ENCODE measurements at regions not wholly inside any gene's neighbourhood (a gene's known extent, or its start where the extent isn't known, plus 50 kb on each side); places are given as distances from the start of the nearest gene placed in this dataset.

DNA sequence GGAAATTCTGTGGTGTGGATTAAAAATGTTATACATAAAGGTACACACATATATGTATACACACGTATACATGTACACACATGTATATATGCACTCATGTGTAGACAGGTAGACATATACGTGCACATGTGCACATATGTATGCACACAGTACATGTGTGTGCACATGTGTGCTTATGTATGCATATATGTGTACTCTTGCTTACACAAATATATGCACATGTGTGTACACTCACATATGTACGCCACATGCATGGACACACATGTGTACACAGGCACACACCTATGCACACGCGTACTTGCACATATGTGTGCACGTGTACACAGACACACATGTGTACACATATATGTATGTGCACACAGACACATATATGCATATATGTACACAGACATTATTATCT, 142.8 kb upstream of the SALL3 start:
- Mint-ChIP-seq H3K4me3 (no peak overlapping the region), H3K36me3 (no peaks in the 10 kb centered on the region), H3K27ac (no peak overlapping the region), H3K27me3 (ENCODE audit: low read depth in 3 of 3) (peaks cover 0 to 6% (median 0%) of the 10 kb centered on the region in 3 donors), H3K9me3 (peaks cover 3 to 20% (median 9%) of the 10 kb centered on the region in 7 donors), H3K4me1 (no peaks in the 10 kb centered on the region)
- Histone ChIP-seq H3K79me2 (ENCODE audit: insufficient read depth, low read length) (no peaks in the 10 kb centered on the region), H3K36me3 (replicated peaks in 1 of 2; ENCODE audit: control insufficient read depth in 1 of 2, insufficient read depth in 2 of 2, low read length in 2 of 2) (no peaks in the 10 kb centered on the region), H3K27ac (ENCODE audit: low read depth in 1 of 2, low read length in 2 of 2) (no peak overlapping the region), H3K4me2 (replicated peaks; ENCODE audit: extremely low read depth, low read length, poor library complexity, severe bottlenecking) (no peak overlapping the region), H3K9me3 (replicated peaks in 1 of 2; ENCODE audit: control insufficient read depth in 1 of 2, insufficient read depth in 1 of 2, low read length in 2 of 2) (peaks cover 12 to 18% of the 10 kb centered on the region in 2 donors), H2AFZ (ENCODE audit: insufficient read depth, low read depth, low read length, poor library complexity, severe bottlenecking) (no peak overlapping the region), H3K9ac (ENCODE audit: insufficient read depth, low read length, poor library complexity, severe bottlenecking) (no peak overlapping the region), H3K27me3 (ENCODE audit: control insufficient read depth in 2 of 2, insufficient read depth in 2 of 2, low read length in 2 of 2) (no peaks in the 10 kb centered on the region), H3K4me3 (replicated peaks in 1 of 3; ENCODE audit: low read depth in 2 of 3, low read length in 3 of 3) (no peak overlapping the region), H4K20me1 (ENCODE audit: insufficient read depth, low read length) (no peaks in the 10 kb centered on the region), H3K4me1 (ENCODE audit: control insufficient read depth in 1 of 2, insufficient read depth in 2 of 2, low read length in 2 of 2) (no peaks in the 10 kb centered on the region)
- WGBS (ENCODE audit: insufficient coverage): no CpG with 5 or more reads among the region's 6 CpGs
- TF ChIP-seq, protein P1, sequence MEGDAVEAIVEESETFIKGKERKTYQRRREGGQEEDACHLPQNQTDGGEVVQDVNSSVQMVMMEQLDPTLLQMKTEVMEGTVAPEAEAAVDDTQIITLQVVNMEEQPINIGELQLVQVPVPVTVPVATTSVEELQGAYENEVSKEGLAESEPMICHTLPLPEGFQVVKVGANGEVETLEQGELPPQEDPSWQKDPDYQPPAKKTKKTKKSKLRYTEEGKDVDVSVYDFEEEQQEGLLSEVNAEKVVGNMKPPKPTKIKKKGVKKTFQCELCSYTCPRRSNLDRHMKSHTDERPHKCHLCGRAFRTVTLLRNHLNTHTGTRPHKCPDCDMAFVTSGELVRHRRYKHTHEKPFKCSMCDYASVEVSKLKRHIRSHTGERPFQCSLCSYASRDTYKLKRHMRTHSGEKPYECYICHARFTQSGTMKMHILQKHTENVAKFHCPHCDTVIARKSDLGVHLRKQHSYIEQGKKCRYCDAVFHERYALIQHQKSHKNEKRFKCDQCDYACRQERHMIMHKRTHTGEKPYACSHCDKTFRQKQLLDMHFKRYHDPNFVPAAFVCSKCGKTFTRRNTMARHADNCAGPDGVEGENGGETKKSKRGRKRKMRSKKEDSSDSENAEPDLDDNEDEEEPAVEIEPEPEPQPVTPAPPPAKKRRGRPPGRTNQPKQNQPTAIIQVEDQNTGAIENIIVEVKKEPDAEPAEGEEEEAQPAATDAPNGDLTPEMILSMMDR (IDR thresholded peaks at IDR 0.05): no peak
- DNase-seq: no peak
- intact Hi-C loops (cut with micrococcal nuclease): no loop called here

DNA sequence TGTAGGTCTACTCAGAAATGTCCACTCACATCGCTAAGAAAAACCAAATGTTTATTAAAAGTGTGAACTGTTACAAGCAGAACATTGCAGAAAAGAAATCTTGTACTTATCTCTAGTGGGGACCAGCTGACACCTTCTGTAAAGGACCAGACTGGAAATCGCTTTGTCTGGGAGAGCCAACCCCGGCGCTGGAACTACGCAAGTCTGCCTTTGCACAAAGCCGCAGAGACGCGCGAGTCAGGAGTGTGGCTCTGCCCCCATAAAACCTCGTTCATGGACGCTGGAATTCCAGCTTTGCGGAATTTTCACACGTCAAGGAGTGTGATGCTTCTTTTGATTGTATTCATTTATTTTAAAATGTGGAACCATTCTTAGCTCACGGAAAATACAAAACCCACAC, 141.9 kb upstream of the SALL3 start:
- Mint-ChIP-seq H3K9me3 (peaks cover 3 to 20% (median 9%) of the 10 kb centered on the region in 7 donors), H3K4me3 (no peak overlapping the region), H3K4me1 (no peaks in the 10 kb centered on the region), H3K27ac (no peak overlapping the region), H3K36me3 (no peaks in the 10 kb centered on the region), H3K27me3 (ENCODE audit: low read depth in 3 of 3) (peaks cover 0 to 3% (median 0%) of the 10 kb centered on the region in 3 donors)
- 96% methylated on average over 9 of the region's 14 CpGs for WGBS (ENCODE audit: insufficient coverage)
- Histone ChIP-seq H4K20me1 (ENCODE audit: insufficient read depth, low read length) (no peaks in the 10 kb centered on the region), H3K79me2 (ENCODE audit: insufficient read depth, low read length) (no peaks in the 10 kb centered on the region), H3K27ac (ENCODE audit: low read depth in 1 of 2, low read length in 2 of 2) (no peak overlapping the region), H3K9me3 (replicated peaks in 1 of 2; ENCODE audit: control insufficient read depth in 1 of 2, insufficient read depth in 1 of 2, low read length in 2 of 2) (peaks cover 13 to 18% of the 10 kb centered on the region in 2 donors), H3K4me1 (ENCODE audit: control insufficient read depth in 1 of 2, insufficient read depth in 2 of 2, low read length in 2 of 2) (no peaks in the 10 kb centered on the region), H3K27me3 (ENCODE audit: control insufficient read depth in 2 of 2, insufficient read depth in 2 of 2, low read length in 2 of 2) (no peaks in the 10 kb centered on the region), H3K4me2 (replicated peaks; ENCODE audit: extremely low read depth, low read length, poor library complexity, severe bottlenecking) (no peak overlapping the region), H3K36me3 (replicated peaks in 1 of 2; ENCODE audit: control insufficient read depth in 1 of 2, insufficient read depth in 2 of 2, low read length in 2 of 2) (no peaks in the 10 kb centered on the region), H2AFZ (ENCODE audit: insufficient read depth, low read depth, low read length, poor library complexity, severe bottlenecking) (no peak overlapping the region), H3K9ac (ENCODE audit: insufficient read depth, low read length, poor library complexity, severe bottlenecking) (no peak overlapping the region), H3K4me3 (replicated peaks in 1 of 3; ENCODE audit: low read depth in 2 of 3, low read length in 3 of 3) (no peak overlapping the region)
- intact Hi-C loops (cut with micrococcal nuclease): no loop called here
- TF ChIP-seq, protein P1 (IDR thresholded peaks at IDR 0.05): no peak
- DNase-seq: no peak
